Right atrium auricular region (tissue), 2 donors: ENCODE measurements at regions not wholly inside any gene's neighbourhood (a gene's known extent, or its start where the extent isn't known, plus 50 kb on each side); places are given as distances from the start of the nearest gene placed in this dataset.

ENCODE experiments used
- DNase-seq: peaks from one replicate; pipeline ENCODE4 v3.0.0-alpha.2; 2019; ENCODE audit warnings: low spot score
- H3K27ac ChIP-seq, 2 donors: fragments of 200-600 bp; sonication (generic); 1 replicate in 1 of 2; 2 replicates in 1 of 2; pipeline ENCODE4 v1.5.1; 2016 to 2019
- H3K27me3 ChIP-seq, 2 donors: fragments of 200-600 bp; sonication (generic); one replicate each; pipeline versions ENCODE4 v1.5.1 to v1.6.0; 2017 to 2019
- H3K36me3 ChIP-seq: fragments of 200-600 bp; sonication (generic); one replicate; pipeline ENCODE4 v1.5.1; 2016
- H3K4me1 ChIP-seq, 2 donors: fragments of 200-600 bp; sonication (generic); one replicate each; pipeline versions ENCODE4 v1.5.1 to v1.6.0; 2017 to 2019
- H3K4me3 ChIP-seq, 2 donors: fragments of 200-600 bp; sonication (generic); 1 replicate in 1 of 2; 2 replicates in 1 of 2; pipeline ENCODE4 v1.5.1; 2017 to 2019; ENCODE audit warnings: mild to moderate bottlenecking in 1 of 2, moderate library complexity in 1 of 2
- H3K9me3 ChIP-seq, 2 donors: fragments of 200-600 bp; sonication (generic); one replicate each; pipeline ENCODE4 v1.5.1; 2019
- TF ChIP-seq, protein P1 (sequence below), 2 donors: fragments of 200-600 bp; sonication (generic); IDR thresholded peaks; one replicate each; pipeline ENCODE4 v1.5.1; 2019; ENCODE audit warnings: antibody characterized with exemption in 2 of 2

DNA sequence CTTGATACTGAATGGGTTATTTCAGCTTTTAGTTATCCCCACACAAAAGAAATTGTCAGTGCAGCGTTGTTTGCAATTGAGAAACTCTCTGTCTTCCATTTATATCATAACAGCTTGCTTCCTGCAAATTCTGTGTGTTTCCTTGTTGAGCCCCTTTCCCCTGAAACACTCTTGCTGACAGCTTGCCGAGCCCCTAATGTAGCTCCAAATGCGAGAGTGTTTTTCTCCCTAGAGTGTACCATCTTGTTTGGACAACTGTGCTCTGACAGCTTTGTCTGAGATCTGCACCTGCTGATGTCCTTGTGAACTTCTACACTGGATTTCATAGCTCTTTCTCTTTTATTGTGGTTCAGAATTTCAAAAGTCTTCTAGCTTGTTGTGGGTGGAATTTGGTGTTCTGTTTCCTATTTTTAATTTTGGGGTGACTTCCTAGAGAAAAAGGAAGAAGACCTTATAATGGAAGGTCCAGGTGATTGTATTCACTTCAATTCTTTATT lies 343.5 kb downstream of the PDCD6IP start:
- Histone ChIP-seq H3K36me3 (no peaks in the 10 kb centered on the region), H3K4me1 (no peaks in the 10 kb centered on the region), H3K9me3 (peaks cover 0 to 6% of the 10 kb centered on the region in 2 donors), H3K27me3 (no peaks in the 10 kb centered on the region), H3K4me3 (no peak overlapping the region), H3K27ac (no peak overlapping the region)
- TF ChIP-seq, protein P1, sequence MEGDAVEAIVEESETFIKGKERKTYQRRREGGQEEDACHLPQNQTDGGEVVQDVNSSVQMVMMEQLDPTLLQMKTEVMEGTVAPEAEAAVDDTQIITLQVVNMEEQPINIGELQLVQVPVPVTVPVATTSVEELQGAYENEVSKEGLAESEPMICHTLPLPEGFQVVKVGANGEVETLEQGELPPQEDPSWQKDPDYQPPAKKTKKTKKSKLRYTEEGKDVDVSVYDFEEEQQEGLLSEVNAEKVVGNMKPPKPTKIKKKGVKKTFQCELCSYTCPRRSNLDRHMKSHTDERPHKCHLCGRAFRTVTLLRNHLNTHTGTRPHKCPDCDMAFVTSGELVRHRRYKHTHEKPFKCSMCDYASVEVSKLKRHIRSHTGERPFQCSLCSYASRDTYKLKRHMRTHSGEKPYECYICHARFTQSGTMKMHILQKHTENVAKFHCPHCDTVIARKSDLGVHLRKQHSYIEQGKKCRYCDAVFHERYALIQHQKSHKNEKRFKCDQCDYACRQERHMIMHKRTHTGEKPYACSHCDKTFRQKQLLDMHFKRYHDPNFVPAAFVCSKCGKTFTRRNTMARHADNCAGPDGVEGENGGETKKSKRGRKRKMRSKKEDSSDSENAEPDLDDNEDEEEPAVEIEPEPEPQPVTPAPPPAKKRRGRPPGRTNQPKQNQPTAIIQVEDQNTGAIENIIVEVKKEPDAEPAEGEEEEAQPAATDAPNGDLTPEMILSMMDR (IDR thresholded peaks at IDR 0.05), result no peak
- DNase-seq, result no peak

DNA sequence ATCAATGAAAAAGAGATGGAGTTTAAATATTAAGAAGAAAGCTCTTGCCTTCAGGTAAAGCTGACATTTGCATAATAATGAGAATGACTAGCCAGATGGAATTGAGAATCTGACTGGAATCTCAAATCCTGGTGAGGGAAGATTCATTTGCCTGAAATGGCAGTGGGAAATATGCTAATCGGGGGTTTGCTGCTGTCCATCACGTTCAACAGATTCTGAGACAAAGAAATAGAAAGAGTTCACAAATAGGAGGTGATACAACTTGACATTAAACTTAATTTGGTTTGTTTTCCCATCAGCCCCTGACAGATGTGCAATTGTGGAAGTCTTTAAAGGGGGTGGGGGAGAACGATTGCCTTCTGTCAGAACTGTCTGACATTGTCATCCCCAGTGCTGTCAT lies 347.4 kb downstream of the PDCD6IP start:
- no peak overlapping the region for H3K27ac ChIP-seq
- TF ChIP-seq, protein P1 (IDR thresholded peaks at IDR 0.05), result no peak
- H3K36me3 ChIP-seq, result no peaks in the 10 kb centered on the region

DNA sequence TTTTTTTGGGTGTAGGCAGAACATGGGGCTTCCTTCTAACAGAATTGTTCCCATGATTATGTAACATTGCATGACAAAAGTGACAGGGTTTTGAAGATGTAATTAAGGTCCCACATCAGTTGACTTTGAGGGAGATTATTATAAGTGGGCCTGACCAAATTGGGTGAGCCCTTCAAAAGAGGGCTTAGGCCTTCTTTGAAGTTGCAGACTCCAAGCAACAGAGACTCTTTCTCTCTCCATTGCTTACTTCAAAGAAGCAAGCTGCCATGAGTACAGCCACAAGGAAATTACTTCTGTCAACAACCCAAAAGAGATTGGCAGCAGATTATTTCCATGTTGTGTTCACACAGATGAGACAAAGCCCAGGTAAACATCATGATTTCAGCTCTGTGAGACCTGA lies 348.2 kb downstream of the PDCD6IP start:
- TF ChIP-seq, protein P1 (IDR thresholded peaks at IDR 0.05), result no peak

More for the DNA sequence above, 347.4 kb downstream of the PDCD6IP start:
- Histone ChIP-seq H3K4me1 (no peaks in the 10 kb centered on the region), H3K27me3 (no peaks in the 10 kb centered on the region), H3K4me3 (no peak overlapping the region), H3K9me3 (no peaks in the 10 kb centered on the region)
- DNase-seq, result no peak

DNA sequence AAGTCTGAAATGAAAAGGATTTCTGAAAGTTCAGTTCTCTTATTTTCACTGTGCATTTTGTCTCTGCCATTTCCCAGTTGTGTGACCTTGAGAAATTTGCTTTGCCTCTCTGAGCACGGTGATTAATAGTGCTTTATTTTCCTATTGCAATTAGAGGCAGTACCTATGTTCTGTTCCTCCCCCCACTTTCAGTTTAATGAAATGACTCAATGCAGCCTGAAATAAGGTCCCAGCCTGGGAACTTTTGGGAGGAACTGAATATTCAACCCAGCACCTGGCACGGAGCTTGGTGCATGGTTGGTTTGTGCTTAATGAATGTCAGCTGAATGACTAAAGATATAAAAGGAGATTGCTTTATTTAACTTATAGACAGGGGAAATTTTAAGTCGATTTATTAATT lies 352.6 kb downstream of the PDCD6IP start:
- DNase-seq, result no peak
- Histone ChIP-seq H3K9me3 (no peaks in the 10 kb centered on the region), H3K4me3 (no peak overlapping the region), H3K4me1 (no peaks in the 10 kb centered on the region), H3K27ac (no peak overlapping the region), H3K27me3 (no peaks in the 10 kb centered on the region), H3K36me3 (no peaks in the 10 kb centered on the region)
- TF ChIP-seq, protein P1 (IDR thresholded peaks at IDR 0.05), result no peak

More for the DNA sequence above, 348.2 kb downstream of the PDCD6IP start:
- H3K27ac ChIP-seq, result no peak overlapping the region
- no peaks in the 10 kb centered on the region for H3K4me1 ChIP-seq
- no peaks in the 10 kb centered on the region for H3K36me3 ChIP-seq
- H3K4me3 ChIP-seq, result no peak overlapping the region
- H3K9me3 ChIP-seq, result no peaks in the 10 kb centered on the region
- H3K27me3 ChIP-seq, result no peaks in the 10 kb centered on the region
- no peak for DNase-seq

DNA sequence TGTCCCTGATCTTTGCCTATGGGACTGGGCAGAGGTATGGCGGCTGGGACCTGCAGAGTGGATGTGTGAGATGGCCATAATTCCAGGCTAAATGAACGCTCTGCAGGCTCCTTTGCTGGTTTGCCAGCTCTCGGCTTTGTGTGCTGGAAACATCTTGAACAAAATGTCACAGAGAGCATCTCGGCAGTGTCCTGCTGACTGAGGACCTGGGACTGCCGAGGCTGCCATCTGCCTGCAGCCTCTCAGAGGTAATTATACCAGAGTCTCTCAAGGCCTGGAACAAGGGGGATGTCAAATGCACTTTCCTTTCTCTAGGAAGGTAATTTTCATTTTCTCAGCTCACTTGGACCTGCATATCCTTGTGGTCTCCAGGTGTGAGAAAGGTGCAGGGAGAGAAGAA lies 354.2 kb downstream of the PDCD6IP start:
- H3K9me3 ChIP-seq, result no peaks in the 10 kb centered on the region
- no peaks in the 10 kb centered on the region for H3K36me3 ChIP-seq
- no peak overlapping the region for H3K27ac ChIP-seq
- no peaks in the 10 kb centered on the region for H3K27me3 ChIP-seq
- no peak overlapping the region for H3K4me3 ChIP-seq
- no peaks in the 10 kb centered on the region for H3K4me1 ChIP-seq
- TF ChIP-seq, protein P1 (IDR thresholded peaks at IDR 0.05), result no peak
- no peak for DNase-seq

DNA sequence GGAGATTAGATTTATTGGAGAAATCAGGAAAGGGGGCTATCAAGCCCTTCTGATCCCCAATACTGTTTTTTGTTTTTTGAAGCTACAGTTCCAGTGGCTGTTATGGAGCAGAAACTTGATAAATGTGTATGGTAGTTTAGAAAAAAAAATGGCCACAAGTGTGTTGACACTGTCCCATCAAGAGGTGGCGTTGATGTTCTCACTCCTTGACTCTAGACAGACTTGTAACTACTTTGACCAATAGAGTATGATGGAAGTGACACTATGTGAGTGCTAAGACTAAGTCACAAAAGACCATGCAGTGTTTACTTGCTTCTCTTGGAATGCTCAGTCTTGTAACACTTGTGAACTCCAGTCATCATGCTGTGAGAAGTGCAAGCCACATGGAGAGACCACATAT lies 356.7 kb downstream of the PDCD6IP start:
- DNase-seq, result no peak
- Histone ChIP-seq H3K4me3 (no peak overlapping the region), H3K36me3 (no peaks in the 10 kb centered on the region), H3K9me3 (no peaks in the 10 kb centered on the region), H3K27ac (no peak overlapping the region), H3K27me3 (no peaks in the 10 kb centered on the region), H3K4me1 (no peaks in the 10 kb centered on the region)
- TF ChIP-seq, protein P1 (IDR thresholded peaks at IDR 0.05), result no peak
